EL (cell line): ENCODE measurements at regions not wholly inside any gene's neighbourhood (a gene's known extent, or its start where the extent isn't known, plus 50 kb on each side); places are given as distances from the start of the nearest gene placed in this dataset.
"Not testable (repeated sequence)": the region's sequence is repeated elsewhere in the genome, so short reads cannot be mapped to it uniquely, and the experiment has no call there.

Source experiments
- DNase-seq: peaks from one replicate; pipeline ENCODE4 v3.0.0-alpha.2; 2016

- no peak for DNase-seq
Measured at GRCh38 chr12:87529413-87529812, 499.8 kb downstream of the C12orf50 start.

DNA sequence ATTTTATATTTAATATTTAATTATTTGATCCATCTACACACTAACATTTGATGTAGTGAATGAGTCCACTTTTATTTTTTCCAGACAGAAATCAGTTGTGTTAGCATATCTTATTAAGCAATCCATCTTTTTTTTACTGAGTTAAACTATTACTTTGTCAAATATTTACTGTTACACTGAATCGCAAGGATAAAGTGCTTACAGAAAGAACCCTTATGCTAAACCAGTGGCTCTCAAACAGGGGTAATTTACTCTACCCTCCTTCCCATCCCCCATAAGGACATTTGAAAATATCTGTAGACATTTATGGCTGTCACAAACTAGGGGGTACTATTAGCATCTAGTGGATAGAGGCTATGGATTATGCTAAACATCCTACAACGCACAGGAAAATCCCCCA, 508.2 kb downstream of the C12orf50 start:
- no peak for DNase-seq

DNA sequence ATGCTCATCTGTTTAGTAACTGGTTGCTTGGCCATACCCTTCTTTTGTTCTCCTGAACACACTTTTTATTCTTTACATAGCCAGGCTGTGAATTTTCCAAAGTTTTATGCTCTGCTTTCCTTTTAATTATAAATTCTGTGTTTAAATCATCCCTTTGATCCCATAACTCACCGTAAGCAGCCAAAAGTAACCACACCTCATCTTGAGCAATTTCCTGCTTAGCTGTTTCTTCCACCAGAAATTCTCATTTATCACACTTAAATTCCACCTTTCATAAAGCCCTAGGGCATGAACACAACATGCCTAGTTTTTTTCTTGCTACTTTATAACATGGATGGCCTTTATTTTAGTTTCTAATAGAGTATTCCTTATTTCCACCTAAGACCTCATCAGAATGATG, 510.7 kb downstream of the C12orf50 start:
- DNase-seq: no peak

GRCh38 chr12:87518036-87518435, 511.2 kb downstream of the C12orf50 start:
- DNase-seq: no peak

GRCh38 chr12:87513536-87514280, 515.5 kb downstream of the C12orf50 start:
- no peak for DNase-seq

GRCh38 chr12:87511371-87511770, 517.8 kb downstream of the C12orf50 start:
- DNase-seq: no peak

DNA sequence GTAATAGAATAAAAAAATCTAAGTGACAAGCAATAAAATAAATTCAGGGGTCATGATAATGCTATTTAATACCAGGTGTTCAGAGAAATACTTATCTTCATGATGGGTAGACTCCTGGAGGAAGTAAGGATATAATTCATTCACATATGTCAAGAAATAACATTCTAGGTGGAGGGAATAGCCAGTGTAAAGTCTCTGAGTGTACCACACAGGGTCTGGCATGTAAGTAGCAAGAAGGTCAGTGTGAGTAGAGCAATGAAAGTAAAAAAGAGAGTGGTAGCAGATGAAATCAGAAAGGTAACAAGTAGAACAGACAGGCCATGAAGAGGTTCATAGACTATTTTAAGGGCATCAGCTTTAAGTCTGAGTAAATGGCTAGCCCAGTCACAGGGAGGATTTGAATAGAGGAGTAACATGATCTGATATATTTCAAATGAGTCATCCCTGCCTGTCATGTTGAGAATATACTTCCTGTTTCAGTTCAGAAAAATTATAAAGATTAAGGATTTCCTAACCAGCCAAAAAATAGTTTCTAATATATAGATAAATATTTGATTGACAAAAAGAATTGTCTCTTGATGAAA, 519.9 kb downstream of the C12orf50 start:
- peak; percentile 38 for DNase-seq

- no peak for DNase-seq
Measured at GRCh38 chr12:87491598-87491997, 537.6 kb downstream of the C12orf50 start.

- DNase-seq: no peak
Measured at GRCh38 chr12:87491089-87491488, 538.1 kb downstream of the C12orf50 start.

- no peak for DNase-seq
Measured at GRCh38 chr12:87469295-87469694, 559.9 kb downstream of the C12orf50 start.

DNA sequence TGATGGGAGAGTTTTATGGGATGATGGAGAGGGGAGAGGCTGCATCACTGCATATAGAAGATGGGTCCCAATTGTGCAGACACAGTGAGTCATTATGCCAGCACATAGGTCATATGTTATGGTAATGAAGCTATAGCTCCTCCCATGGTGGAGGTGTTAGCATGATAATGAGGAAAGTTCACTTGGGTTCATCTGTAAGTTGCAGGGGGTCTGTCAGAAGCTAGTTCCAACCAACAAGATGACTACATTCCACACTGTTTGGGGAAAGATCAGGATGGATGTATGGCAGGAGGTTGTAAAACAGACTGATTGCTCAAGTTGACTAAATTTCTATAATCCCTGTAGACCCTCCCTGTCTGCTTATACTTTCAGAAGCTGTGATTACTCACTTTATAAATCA, 561.3 kb downstream of the C12orf50 start:
- no peak for DNase-seq

DNA sequence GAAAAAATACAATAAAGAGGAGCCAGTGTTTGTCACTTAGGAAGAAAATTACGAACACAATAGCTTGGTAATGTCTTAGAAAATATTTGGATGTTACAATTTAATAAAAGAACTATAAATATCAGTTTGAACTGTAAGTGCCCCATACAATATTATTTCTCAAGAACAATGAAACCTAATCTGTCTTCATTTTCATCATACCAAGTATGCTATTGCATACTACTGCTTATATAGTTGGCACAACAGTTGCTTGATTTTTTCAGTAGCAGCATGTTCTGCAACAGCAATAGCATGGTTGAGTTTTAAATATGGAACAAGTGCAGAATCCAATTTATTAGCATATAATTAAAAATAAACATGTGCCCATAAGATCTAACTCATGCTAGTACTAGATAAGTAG, 564.6 kb downstream of the C12orf50 start:
- DNase-seq: no peak

- DNase-seq: no peak
Measured at GRCh38 chr12:87444039-87444438, 585.2 kb downstream of the C12orf50 start.

GRCh38 chr12:87441511-87441910, 587.7 kb downstream of the C12orf50 start:
- DNase-seq: no peak

GRCh38 chr12:87439990-87440827, 589.0 kb downstream of the C12orf50 start:
- peak; percentile 74 for DNase-seq

GRCh38 chr12:87430444-87430843, 598.8 kb downstream of the C12orf50 start:
- DNase-seq: no peak

DNA sequence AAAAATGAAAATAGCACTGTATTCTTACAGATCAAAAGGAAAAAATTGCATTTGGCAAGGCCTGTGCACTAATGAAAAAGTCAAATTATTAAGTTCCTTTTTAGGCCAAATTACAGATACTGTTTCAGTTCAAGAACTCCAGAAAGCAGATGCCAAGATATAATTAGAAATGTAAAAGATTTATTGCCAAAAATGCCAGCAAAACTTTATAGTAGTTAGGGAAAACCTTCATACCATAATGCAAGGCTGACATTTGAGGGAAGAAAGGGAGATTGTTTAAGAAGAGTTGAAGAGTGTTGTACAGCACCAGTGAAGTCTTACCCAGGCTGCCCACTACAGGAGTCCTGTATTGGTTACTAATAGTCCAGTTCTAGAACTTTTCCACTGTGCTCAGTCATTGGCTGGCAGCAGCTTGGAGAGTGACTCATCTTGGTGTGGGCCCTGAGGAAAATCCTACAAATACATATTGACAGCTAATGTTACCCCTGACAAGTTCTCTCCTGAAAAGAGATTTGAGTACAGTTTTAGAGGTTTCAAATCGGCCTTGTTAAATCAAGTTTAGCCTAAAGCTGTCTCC, 600.4 kb downstream of the C12orf50 start:
- no peak for DNase-seq

DNA sequence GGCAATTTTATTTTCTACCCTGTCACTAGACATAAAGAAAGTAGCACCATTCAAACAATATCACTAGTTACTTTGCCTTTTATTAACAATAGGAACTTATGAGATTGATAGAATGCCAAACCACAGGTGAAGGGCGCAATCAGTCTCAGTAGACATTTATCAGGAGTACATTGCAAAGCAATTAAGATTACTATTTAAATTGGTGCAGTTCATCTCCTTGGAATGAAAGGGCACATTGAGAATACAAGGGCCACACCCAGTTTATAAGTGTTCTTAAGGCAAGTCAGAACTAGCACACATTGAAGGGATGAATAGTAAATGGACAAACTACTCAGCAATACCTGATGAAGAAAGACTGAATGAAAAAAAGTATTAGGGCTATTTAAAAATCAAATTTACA, 601.4 kb downstream of the C12orf50 start:
- DNase-seq: no peak

DNA sequence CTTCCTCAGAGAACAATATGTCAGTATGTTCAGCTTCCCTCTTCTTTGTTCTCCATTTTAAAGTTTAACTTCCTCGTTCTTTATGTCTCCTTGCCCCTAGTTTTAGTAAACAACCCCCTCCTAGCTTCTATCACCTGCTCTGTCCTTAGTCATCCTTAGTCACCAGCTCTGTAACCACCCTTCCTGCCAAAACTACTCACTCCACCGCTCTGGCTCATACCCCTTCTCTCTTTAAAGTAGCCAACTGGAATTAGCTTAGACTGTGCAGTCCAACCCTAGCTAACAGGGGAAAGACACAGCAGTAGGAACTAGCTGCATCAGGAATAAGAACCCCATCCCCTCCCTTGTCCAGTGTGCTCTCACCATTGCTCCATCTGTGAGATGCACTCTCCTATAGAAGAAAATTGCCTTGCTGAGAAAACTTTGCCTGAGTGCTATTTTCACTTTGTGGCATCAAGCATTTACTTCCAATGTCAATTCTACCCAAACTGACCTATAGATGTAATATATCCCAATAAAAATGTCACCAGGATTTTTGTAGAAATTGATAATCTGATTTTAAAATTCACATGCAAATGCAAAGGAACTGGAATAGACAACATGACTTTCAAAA, 603.2 kb downstream of the C12orf50 start:
- DNase-seq: no peak

GRCh38 chr12:87421233-87421632, 608.0 kb downstream of the C12orf50 start:
- DNase-seq: not testable (repeated sequence)

DNA sequence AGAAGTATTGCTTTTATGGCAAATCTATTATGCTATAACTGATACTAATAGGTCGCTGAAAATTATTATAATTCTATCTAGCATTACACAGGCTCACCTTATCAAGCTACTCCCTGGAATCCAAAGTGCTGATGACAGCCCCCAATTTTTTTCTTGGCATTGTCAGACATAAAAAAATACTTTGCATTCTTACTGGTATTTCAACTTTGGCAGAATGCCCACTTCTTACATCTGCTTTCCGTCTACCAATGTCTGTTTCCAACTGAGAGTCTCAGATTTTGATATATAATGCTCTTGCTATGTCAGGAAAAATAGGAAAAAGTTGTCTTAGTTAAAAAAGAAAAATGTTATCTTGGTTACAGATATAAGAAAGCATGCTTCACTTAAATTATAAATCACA, 615.4 kb downstream of the C12orf50 start:
- peak; percentile 24 for DNase-seq

- DNase-seq: no peak
Measured at GRCh38 chr12:87406926-87407325, 622.3 kb downstream of the C12orf50 start.

- no peak for DNase-seq
Measured at GRCh38 chr12:87405918-87406317, 623.3 kb downstream of the C12orf50 start.
